H1 (cell line): ENCODE measurements at regions not wholly inside any gene's neighbourhood (a gene's known extent, or its start where the extent isn't known, plus 50 kb on each side); places are given as distances from the start of the nearest gene placed in this dataset.

ENCODE experiments used
- CTBP2 ChIP-seq: IDR thresholded peaks from 2 replicates; pipeline ENCODE4 v1.7.0; 2011; ENCODE audit warnings: borderline replicate concordance, mild to moderate bottlenecking, moderate library complexity, mixed read lengths, low read length; ENCODE audit not compliant: insufficient read depth, insufficient read length
- EGR1 ChIP-seq: IDR thresholded peaks from 2 replicates; pipeline ENCODE4 v1.6.1; 2011; ENCODE audit warnings: low read depth, low read length, borderline replicate concordance
- EZH2 ChIP-seq: fragments of 200-600 bp; sonication (generic); IDR thresholded peaks from 2 replicates; pipeline ENCODE4 v1.7.1; 2012; ENCODE audit warnings: low read depth, mild to moderate bottlenecking, moderate library complexity, low read length, inconsistent platforms; ENCODE audit not compliant: severe bottlenecking
- FOSL1 ChIP-seq: IDR thresholded peaks from 2 replicates; pipeline ENCODE4 v1.6.1; 2011; ENCODE audit warnings: mild to moderate bottlenecking, low read depth, low read length, moderate library complexity; ENCODE audit not compliant: insufficient read depth
- GABPA ChIP-seq: IDR thresholded peaks from 2 replicates; pipeline ENCODE4 v1.6.1; 2011; ENCODE audit warnings: mild to moderate bottlenecking, low read length, moderate library complexity, borderline replicate concordance; ENCODE audit not compliant: insufficient read depth
- POU5F1 ChIP-seq: IDR thresholded peaks from 2 replicates; pipeline ENCODE4 v1.6.1; 2011; ENCODE audit warnings: low read depth, mild to moderate bottlenecking, low read length, moderate library complexity
- RBBP5 ChIP-seq: IDR thresholded peaks from 2 replicates; pipeline ENCODE4 v1.7.1; 2012; ENCODE audit warnings: low read depth, mild to moderate bottlenecking, inconsistent platforms, low read length, moderate library complexity, borderline replicate concordance
- SIRT6 ChIP-seq: IDR thresholded peaks from one replicate; pipeline ENCODE4 v1.7.1; 2012; ENCODE audit warnings: low read length, inconsistent platforms
- TAF1 ChIP-seq: IDR thresholded peaks from 2 replicates; pipeline ENCODE4 v1.6.1; 2011; ENCODE audit warnings: mild to moderate bottlenecking, low read depth, low read length

- TF ChIP-seq EGR1: no peak
- no peak for TF ChIP-seq POU5F1
- no peak for TF ChIP-seq TAF1
- no peak for TF ChIP-seq CTBP2
- TF ChIP-seq SIRT6: no peak
- no peak for TF ChIP-seq EZH2
- no peak for TF ChIP-seq FOSL1
- no peak for TF ChIP-seq RBBP5
- no peak for TF ChIP-seq GABPA
Observed at GRCh38 chr2:146537477-146537876, 1307.4 kb upstream of the ACVR2A start (continued).
